CD4-positive, alpha-beta T cell treated with Interleukin-6 at 100 ng/mL for 8 hours (primary cell): ENCODE measurements at regions not wholly inside any gene's neighbourhood (a gene's known extent, or its start where the extent isn't known, plus 50 kb on each side); places are given as distances from the start of the nearest gene placed in this dataset.

Source experiments
- DNase-seq: peaks from one replicate; pipeline ENCODE4 v3.0.0-alpha.2; 2020; ENCODE audit warnings: mixed read lengths, low spot score

DNA sequence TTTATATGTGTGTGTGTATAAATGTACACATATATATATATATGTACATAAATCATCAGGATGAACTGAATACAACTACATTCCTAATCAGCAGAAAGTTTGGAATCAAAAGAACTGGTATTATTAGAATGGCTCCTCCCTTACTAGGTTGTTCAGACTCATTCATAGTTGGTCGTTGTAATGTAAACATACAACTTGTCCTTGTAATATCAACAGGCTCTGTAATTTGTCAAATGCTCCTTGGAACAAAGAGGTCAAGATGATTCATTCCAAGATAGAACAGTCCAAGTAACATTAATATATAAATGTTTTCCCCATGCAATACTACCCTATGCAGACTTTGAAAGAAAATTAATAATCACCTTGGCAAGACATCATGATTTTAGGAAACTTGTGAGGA lies 351.4 kb upstream of the SMIM31 start:
- DNase-seq, result no peak

DNA sequence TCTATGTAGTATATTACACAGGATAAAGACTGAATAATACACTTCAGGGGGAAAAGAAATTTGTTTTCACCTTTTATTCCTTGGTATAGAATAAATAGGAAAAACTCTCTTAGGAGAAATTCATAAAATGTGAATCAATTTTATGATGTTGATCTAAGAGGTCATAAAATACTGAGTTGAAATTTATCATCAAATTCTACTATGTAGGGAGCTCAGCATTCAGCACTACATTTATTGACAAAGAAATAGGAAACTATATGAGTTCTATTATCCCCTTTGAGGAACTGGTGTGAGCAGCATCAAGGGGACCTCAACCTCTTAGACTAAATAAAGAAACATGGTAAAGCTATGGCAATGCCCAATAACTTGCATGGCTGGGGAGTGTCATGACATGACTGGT lies 348.2 kb upstream of the SMIM31 start:
- no peak for DNase-seq

DNA sequence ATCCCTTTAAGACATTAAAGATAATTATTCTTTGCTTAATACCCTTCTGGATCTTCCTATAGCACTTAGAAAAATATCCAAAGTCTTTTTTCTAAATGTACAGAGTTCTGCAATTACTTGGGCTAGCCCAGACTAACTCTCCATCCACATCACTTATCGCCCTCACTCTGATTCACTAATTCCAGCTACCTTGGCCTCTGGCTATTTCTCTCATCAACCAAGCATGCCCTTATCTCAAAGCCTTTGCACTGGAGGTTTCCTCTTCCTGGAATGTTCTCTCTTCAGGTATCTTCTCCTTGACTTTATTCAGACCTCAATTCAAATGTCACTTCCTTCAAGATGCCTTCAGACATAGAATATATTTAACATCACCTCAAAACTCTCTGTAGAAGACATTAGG lies 345.1 kb upstream of the SMIM31 start:
- DNase-seq, result no peak

DNA sequence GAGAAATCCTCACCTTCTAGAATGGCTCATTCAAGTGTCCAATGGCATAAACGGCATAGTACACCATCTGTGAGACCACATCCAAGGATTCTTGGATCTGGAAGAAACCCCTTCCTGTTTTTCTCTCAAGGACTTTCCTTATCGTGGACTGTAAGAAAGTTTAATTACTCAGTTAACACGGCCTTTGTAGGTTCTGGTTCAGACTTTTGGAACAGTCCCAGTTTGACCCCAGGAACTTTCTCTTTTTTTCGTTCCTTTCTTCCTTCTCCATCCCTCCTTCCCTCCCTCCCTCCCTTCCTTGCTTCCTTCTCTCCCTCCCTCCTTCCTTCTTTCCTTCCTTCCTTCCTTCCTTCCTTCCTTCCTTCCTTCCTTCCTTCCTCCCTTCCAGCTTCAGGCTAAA lies 343.5 kb upstream of the SMIM31 start:
- DNase-seq, result no peak

DNA sequence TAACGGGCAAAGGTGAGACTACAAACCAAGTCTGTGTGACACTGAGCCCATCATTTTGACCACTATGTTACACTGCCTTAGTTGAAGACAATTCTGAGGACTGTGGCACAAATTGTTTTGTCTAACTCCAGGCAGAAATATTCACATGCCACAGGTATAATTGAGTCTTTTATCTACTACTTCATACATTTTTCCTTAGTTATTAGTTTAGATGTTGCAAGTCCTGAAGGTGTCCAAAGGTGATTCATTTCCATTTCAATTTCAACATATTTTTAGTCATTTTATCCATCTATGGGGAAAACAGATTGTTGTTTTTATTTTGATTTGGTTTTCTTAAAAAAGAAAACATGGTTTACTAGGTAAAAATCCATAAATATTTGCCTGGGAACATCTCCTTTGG lies 341.7 kb upstream of the SMIM31 start:
- DNase-seq, result no peak

DNA sequence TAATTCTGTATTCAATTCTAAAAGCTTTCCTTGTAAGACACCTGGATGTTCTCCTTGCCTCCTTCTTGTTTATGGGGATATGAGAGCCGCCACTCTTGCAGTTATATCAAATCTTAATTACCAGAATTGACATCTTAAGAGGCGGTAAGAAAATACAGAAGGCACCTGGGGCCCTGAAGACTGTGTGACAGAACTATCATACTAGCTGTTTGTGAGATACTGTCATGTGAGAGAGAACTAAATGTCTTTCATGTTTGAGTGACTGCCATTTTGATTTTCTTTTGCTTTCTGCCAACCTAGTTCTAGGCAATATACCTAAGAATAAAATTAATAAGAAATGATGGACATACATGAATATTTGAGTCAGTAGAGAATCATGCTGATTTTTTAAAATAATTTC lies 340.2 kb upstream of the SMIM31 start:
- no peak for DNase-seq

DNA sequence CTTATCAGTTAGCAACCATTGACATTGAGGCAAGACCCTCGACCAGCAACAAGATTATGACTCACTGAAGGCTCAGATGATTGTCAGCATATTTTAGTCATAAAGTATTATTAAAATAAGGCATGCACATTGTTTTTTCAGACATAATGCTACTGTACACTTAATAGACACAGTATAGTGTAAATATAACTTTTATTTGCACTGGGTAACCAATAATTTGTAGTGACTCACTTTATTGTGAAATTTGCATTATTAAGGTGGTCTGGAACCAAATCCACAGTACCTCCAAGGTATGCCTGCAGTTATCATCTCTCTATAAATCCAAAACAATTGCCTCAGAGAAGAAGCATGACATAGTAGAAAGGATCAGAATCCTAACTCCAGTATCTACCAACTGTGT lies 330.1 kb upstream of the SMIM31 start:
- no peak for DNase-seq

DNA sequence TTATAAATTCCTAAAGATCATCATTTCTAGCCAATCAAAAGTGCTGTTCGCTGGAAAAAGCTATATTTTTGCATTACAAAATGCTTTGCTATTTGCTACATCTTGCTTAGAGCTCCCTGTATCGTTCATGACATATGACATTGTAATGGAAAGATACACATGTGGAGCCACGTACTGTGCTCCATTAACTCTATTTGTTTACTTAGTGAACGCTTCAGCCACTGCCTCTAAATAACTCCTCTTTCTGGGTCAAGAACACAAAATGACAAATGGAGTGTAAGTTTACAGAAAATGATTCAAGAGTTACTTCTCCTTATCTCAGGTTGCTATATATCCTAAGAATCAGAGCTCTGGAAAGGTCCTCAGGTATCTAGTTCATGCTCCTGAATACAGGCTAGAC lies 329.1 kb upstream of the SMIM31 start:
- no peak for DNase-seq

DNA sequence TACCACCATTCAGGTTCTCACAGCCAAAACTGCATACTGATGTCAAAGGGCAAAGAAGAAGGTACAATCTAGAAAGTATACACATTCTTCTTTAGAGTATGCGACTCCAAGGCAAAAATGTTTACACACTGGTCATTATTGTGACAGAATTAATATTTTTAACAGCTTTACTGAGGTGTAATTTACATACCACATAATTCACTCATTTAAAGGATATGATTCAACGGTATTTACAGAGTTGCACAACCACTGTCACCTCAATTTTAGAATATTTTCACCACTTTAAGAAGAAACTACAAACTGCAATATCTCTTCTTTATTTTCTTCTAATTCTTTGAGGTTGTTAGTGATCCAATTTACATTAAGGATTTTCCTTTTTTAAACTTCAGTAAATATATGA lies 325.4 kb upstream of the SMIM31 start:
- DNase-seq, result no peak

DNA sequence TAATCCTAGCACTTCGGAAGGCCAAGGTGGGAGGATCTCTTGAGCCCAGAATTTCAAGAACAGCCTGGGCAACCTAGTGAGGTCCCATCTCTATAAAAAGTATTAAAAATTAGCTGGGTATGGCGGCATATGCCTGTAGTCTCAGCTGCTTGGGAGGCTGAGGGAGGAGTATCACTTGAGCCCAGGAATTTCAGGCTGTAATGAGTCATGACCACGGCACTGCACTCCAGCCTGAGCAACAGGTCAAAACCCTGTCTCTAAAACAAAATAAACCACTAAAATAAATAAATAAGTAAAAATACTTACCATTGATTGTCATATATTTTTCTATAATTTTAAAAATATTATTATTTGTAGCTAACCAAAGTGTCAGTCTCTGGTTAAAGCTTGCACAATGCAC lies 315.6 kb upstream of the SMIM31 start:
- no peak for DNase-seq

DNA sequence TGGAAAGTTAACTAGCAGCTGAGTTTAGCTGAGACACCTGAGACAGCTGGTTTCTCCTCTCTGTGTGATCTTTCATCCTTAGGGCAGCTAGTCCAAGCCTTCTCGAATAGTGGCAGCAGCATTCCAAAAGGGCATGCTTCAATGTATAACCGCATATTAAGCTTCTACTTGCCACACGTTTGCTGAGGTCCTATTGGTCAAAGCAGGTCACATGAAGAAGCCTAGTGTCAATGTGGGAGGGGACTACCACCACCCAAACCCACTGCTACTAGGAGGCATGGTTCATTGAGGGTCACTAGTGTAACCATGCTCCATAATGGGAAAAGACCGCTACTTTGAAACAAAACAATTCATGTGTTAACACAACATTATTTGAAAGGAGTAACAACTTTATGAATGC lies 314.9 kb upstream of the SMIM31 start:
- DNase-seq, result no peak

DNA sequence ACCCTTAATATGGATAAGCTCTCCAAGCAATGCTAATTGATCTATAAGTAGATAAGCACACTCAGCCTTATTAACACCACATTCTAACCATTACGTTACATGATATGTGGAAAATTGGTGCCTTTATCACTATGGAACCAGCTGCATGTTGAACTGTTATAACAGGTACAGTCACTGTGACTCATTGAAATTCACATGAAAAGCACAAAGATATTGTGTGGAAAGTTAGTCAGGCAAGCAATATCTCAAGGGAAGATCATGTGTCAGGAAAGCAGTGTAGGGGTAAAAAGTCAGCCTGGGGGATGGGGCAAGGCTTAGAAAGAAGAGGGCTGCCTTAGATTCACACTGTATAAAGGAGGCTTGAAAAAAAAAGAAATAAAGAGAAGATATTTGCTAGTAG lies 313.7 kb upstream of the SMIM31 start:
- no peak for DNase-seq

DNA sequence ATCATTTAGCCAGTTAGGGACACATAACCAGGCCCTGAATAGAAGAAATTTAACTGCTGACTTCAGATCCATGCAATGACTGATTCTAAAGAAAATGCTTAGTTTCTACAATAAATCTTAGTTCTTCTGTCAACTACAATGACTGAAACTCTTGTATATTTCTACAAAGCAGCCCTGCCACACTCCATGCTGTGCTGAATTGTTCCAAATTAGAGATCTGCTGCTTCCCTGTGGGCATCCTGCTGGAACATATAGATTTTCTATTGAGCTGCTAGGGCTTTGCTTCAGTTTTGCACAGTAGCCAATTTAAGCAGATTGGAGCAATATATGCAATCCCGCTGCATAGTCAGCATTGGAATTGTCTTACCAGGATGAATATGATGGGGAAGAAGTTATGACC lies 312.8 kb upstream of the SMIM31 start:
- no peak for DNase-seq

DNA sequence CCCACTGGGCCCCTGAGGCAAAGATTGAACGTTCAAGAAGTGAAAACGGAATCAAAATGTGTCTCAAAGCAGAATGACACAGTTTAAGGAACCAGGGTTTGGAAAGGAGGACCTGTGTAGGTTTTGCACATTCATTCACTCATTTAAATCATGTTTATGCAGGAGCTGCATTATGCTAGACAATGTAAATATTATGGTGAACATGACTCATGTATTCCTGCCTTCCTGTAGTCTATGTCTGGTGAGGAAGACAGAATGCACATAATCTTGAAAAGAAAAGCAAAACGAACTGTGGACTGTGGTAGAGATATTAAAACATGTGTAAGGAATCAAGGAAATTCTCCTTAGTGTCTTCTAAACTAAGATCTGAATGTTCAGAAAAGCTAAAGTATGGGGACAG lies 311.8 kb upstream of the SMIM31 start:
- no peak for DNase-seq

DNA sequence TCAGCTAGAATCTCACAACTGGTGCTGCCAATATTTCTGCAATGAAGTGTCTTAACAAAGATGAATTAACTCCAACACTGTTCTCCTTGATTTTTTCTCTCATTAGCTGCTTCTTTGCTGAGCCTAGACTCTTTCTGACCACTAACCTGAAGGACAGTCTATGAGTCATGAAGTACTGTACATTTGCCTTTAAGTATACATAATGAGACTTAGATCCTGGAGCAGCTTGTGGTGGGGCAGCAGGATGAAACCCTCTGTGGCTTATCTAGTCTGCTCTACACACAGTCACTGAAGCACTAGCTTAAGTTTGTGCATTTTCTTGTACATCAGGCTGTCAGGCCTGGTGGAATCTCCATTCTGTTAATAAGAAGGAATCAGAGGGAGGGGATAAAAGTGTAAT lies 307.4 kb upstream of the SMIM31 start:
- no peak for DNase-seq

DNA sequence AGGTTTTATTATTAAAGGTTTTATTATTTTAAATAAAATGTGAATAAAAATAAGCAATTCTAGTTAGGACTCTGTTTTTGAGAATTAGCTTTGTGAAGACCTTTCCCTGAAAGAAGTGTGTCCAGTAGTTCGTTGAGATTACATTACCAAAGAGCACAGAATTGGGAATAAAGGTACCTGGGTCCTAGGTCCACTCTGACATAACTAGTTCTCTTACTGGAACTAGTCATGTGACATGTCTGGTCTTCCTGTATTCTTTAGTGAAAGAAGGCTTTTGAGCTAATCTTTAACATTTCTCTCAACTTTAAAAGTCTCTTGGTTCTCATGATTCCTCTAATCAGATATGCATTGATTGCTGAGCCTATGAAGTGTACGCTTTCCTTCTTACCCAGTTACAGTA lies 292.0 kb upstream of the SMIM31 start:
- DNase-seq, result no peak

DNA sequence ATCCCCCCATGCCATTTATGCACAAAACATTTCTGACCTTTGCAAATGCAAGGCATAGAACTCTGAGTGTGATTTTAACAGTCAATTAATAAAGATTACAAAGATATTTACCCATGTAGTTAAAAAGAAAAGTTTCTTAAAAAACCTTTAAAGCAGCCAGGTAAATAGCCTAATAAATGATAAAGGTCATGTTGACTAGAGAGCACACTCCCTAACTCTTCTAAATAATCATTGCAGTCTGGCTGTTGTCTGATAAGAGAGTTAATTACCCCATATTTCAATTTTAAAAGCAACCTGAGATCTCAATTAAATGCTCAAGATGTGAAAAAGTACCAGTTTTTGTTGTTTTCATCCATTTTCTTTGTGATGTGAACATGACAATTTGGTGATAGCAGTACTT lies 291.5 kb upstream of the SMIM31 start:
- DNase-seq, result no peak

DNA sequence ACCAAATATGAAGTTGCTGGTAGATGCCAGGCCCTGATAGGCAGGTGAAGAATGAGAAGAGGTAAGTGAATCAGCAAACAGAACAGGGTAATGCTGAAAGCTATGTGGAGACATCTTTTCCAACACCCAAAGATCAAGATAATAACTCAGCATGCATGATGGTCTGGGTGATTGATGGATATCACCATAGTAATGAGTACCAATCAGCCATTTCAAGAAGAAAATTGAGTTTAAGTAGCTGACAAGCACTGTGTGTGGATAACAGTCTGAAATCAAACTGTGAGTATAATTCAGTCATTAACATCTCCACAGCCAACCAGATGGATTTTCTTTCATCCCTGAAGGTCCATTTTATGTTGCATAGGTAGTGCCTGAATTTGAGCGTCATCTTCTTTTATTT lies 289.6 kb upstream of the SMIM31 start:
- no peak for DNase-seq

DNA sequence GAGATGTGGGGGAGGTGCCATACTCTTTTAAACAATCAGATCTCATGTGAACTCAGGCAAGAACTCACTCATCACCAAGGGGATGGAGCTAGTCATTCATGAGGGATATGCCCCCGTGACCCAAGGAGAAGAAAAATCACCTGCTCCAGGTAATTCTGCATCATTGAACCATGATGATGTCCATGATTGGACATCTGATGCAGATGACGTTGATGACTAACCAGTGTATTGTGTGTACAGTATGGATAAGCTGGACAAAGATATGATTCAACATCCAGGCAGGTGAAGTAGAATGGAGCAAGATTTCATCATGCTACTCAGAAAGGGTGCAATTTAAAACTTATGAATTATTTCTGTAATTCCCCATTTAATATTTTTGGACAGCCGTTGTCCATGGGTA lies 286.4 kb upstream of the SMIM31 start:
- DNase-seq, result no peak

DNA sequence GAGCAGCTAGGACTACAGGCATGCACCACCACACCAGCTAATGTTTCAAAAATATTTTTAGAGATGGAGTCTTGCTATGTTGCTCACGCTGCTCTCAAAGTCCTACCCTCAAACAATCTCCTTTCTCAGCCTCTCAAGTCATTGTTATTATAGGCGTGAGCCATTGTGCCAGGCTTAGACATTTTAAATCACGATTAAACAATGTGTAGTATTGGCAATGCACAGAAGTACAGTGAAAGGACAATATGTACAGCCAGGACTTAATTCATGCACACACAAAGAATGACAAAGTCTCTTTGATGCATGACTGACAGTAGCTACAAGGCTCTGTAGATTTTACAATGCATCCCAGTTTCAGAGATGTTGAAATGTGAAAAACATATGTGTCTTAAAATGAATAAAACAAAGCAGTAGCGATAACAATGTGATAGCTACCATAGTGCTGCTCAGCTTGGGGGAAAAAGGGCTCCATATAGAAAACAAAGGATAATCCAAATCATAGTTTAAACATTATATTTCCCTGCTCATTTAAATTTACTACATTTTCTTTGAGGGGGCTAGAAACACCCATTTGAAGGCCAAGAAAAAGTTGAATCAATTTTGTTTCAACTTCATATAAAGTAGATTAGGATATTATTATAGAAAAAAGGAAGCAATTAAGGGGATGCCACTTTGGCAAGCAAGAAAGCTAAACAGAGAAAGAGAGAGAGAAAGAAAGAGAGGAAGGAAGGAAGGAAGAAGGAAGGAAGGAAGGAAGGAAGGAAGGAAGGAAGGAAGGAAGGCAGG lies 272.4 kb upstream of the SMIM31 start:
- no peak for DNase-seq

DNA sequence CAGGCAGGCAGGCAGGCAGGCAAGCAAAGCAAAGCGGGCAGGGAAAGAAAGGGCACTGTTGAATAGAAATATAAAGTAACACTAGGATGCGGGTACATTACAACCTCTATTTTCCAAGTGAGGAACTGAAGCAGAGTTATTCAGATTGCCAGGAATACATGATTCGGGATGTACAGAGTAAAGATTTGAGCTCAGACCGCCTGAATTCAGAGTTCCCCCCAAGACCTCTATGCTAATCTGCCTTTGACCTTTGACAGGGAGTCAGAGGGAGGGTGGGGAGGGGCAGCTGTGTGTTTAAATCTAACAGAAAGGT lies 271.9 kb upstream of the SMIM31 start:
- DNase-seq, result no peak

DNA sequence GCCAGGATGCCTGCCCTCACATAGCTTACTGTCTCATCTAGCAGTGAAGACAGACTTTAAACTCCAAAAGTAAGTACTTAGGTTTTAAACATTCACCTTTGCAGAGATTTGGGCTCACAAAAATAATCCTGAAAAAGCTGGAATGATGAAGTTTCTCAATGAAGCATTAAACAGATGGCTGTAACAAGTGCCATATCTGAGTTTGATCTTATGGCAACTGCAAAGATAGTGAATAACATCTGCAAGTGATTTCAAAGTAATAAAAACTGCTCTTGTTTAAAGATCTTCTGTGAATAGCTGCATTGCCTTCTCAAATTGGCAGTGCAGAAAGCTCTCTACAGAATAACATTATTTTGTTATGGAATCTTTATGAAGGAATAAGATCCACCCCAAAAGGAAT lies 271.2 kb upstream of the SMIM31 start:
- no peak for DNase-seq

DNA sequence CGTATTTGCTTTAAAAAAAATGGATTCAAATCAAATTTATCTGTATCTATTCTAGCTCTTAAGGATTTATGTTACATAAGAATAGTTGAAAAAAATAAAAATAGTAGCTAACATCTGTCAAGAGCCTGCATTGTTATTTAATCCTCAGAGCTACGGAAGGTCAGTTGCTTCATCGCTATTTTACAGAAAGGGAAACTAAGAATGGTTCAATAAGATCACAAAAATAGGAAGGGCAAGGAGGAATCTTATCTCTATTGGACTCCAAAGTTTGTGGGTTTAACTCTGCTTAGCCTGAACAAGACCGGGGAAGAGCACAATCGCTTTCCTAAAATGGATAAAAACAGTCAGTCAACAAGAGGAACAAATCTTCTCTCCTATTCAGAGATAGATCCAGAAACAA lies 270.2 kb upstream of the SMIM31 start:
- DNase-seq, result no peak

DNA sequence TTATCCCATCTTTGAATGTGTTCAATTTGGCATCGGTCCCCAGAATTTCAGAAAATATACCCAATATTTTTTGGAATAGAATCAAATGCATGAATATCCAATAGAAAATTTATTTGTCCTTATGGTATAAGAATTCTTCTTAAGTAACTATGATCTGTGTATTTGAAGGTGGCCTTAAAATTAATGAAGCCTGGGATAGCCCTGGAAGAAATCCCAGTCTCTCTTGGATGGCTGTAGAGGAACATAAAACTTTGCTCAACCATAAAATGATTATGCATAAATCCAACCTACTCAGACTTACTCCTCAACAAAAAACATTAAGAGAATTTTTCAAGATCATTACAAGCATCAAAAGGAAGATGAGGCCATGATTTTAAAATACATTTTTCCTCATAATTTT lies 269.4 kb upstream of the SMIM31 start:
- DNase-seq, result no peak

DNA sequence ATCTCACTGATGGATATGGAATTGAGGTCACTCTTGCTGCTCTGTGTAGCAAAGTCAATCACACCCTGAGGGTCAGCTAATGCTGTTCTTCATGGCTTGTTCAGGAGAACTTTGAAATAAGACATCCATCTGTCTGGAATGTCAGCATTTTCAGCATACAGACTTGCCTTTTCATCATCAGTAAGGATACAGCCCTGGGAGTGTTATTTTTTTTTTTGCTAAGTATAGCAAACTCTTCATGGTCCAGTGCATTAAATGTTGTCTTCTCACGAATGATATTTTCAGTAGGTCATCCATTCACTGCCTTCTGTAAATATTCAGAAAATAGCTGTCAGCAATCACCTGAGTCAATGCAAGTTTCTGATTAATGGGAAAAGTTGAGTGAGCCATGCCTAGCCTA lies 268.8 kb upstream of the SMIM31 start:
- DNase-seq, result no peak
